CD4-positive, alpha-beta T cell (primary cell): ENCODE measurements at regions not wholly inside any gene's neighbourhood (a gene's known extent, or its start where the extent isn't known, plus 50 kb on each side); places are given as distances from the start of the nearest gene placed in this dataset.

Experiments used
- ATAC-seq: fragments of 200-7000 bp; cut with Tn5 transposase; one replicate; pipeline ENCODE4 v1.10.0; 2022; ENCODE audit warnings: mild to moderate bottlenecking; ENCODE audit not compliant: poor library complexity
- CTCF ChIA-PET: fragments of 350-600 bp; sonication (Branson Sonifier 250); formaldehyde crosslinking; loops from one replicate; lab custom pipeline; 2021; ENCODE audit warnings: antibody characterized with exemption, inconsistent platforms; lab: Charles Lee
- POLR2A ChIA-PET: fragments of 350-600 bp; sonication (Branson Sonifier 250); formaldehyde crosslinking; loops from one replicate; lab custom pipeline; 2021; ENCODE audit warnings: antibody characterized with exemption, inconsistent platforms; lab: Charles Lee
- DNase-seq, 14 experiments: peaks; one replicate each; pipeline ENCODE4 v3.0.0-alpha.2; 2013 to 2020; ENCODE audit warnings: mixed read lengths in 2 of 14
- H3K27ac ChIP-seq, 2 donors: one replicate each; pipeline versions ENCODE4 v1.5.1 to v1.7.0; 2013; ENCODE audit warnings: low read length in 2 of 2, low read depth in 1 of 2, mild to moderate bottlenecking in 1 of 2
- H3K27me3 ChIP-seq, 2 experiments: 1 replicate in 1 of 2; 2 replicates in 1 of 2; pipeline versions ENCODE4 v1.6.1 to v1.7.0; 2013; ENCODE audit warnings: low read length in 2 of 2, control low read depth in 1 of 2, mild to moderate bottlenecking in 1 of 2, moderate library complexity in 1 of 2; ENCODE audit not compliant: insufficient read depth in 2 of 2, control insufficient read depth in 1 of 2
- H3K36me3 ChIP-seq: one replicate; pipeline ENCODE4 v1.6.1; 2013; ENCODE audit warnings: low read length, control low read depth; ENCODE audit not compliant: insufficient read depth
- H3K4me1 ChIP-seq: one replicate; pipeline ENCODE4 v1.6.1; 2013; ENCODE audit warnings: low read length, control low read depth; ENCODE audit not compliant: insufficient read depth
- H3K4me3 ChIP-seq: one replicate; pipeline ENCODE4 v1.5.1; 2013; ENCODE audit warnings: mild to moderate bottlenecking, low read length, moderate library complexity
- H3K9me3 ChIP-seq, 2 experiments: 1 replicate in 1 of 2; 2 replicates in 1 of 2; pipeline versions ENCODE4 v1.6.1 to v1.7.0; 2013; ENCODE audit warnings: low read length in 2 of 2, mild to moderate bottlenecking in 2 of 2, control low read depth in 1 of 2, moderate library complexity in 1 of 2; ENCODE audit not compliant: control insufficient read depth in 1 of 2, insufficient read depth in 1 of 2
- H3K27ac Mint-ChIP-seq: one replicate; pipeline ENCODE4 v1.8.0; 2020; ENCODE audit warnings: mixed read lengths
- H3K27me3 Mint-ChIP-seq: one replicate; pipeline ENCODE4 v1.8.0; 2021; ENCODE audit warnings: mixed read lengths
- H3K36me3 Mint-ChIP-seq: one replicate; pipeline ENCODE4 v1.8.0; 2021; ENCODE audit warnings: low read depth, mixed read lengths
- H3K4me1 Mint-ChIP-seq: one replicate; pipeline ENCODE4 v1.8.0; 2021; ENCODE audit warnings: low read depth, mixed read lengths
- H3K4me3 Mint-ChIP-seq: one replicate; pipeline ENCODE4 v1.8.0; 2020; ENCODE audit warnings: mild to moderate bottlenecking, mixed read lengths
- H3K9me3 Mint-ChIP-seq: one replicate; pipeline ENCODE4 v1.8.0; 2020; ENCODE audit warnings: mixed read lengths
- CTCF ChIP-seq: fragments of 200-600 bp; IDR thresholded peaks from one replicate; pipeline ENCODE4 v1.8.0; 2022; ENCODE audit warnings: antibody characterized with exemption, mild to moderate bottlenecking
- intact Hi-C, 2 experiments: fragments of 100-400 bp; cut with DNase I in 1 of 2; cut with micrococcal nuclease in 1 of 2; formaldehyde crosslinking; loops; one replicate each; pipeline versions ENCODE4 v1.15.1 to v1.9.0; 2023 to 2025; cut with DNase I, micrococcal nuclease

GRCh38 chr15:31752905-31753304 lies 277.4 kb upstream of the CHRNA7 start:
- peaks cover 26% of the 10 kb centered on the region for H3K27me3 Mint-ChIP-seq
- intact Hi-C loops: no loop called here
- TF ChIP-seq CTCF: no peak
- DNase-seq (no peak), ATAC-seq (no peak)
- CTCF ChIA-PET: no interaction called here
- no peak overlapping the region for H3K27ac Mint-ChIP-seq
- peaks cover 3% of the 10 kb centered on the region for H3K9me3 Mint-ChIP-seq
- POLR2A ChIA-PET: no interaction called here
- no peaks in the 10 kb centered on the region for H3K36me3 Mint-ChIP-seq
- Histone ChIP-seq H3K4me1 (no peaks in the 10 kb centered on the region), H3K4me3 (no peak overlapping the region), H3K27ac (no peak overlapping the region), H3K27me3 (no peaks in the 10 kb centered on the region), H3K36me3 (no peaks in the 10 kb centered on the region), H3K9me3 (peaks cover 0 to 8% of the 10 kb centered on the region in 2 experiments)
- no peak overlapping the region for H3K4me3 Mint-ChIP-seq
- no peaks in the 10 kb centered on the region for H3K4me1 Mint-ChIP-seq

- CTCF ChIA-PET: no interaction called here
- POLR2A ChIA-PET: no interaction called here
- Histone ChIP-seq H3K4me3 (no peak overlapping the region), H3K27ac (no peak overlapping the region), H3K9me3 (peaks cover 0 to 8% of the 10 kb centered on the region in 2 experiments), H3K4me1 (no peaks in the 10 kb centered on the region), H3K36me3 (no peaks in the 10 kb centered on the region), H3K27me3 (no peaks in the 10 kb centered on the region)
- H3K36me3 Mint-ChIP-seq: no peaks in the 10 kb centered on the region
- H3K9me3 Mint-ChIP-seq: no peaks in the 10 kb centered on the region
- peaks cover 39% of the 10 kb centered on the region for H3K27me3 Mint-ChIP-seq
- no peak overlapping the region for H3K27ac Mint-ChIP-seq
- H3K4me3 Mint-ChIP-seq: no peak overlapping the region
- intact Hi-C loops: no loop called here
- TF ChIP-seq CTCF: no peak
- ATAC-seq (no peak), DNase-seq (no peak)
- no peaks in the 10 kb centered on the region for H3K4me1 Mint-ChIP-seq
Observed at GRCh38 chr15:31758126-31758525, 272.2 kb upstream of the CHRNA7 start.

GRCh38 chr15:31768055-31768454 lies 262.3 kb upstream of the CHRNA7 start:
- Histone ChIP-seq H3K4me1 (no peaks in the 10 kb centered on the region), H3K27me3 (peaks cover 4% of the 10 kb centered on the region in 2 experiments), H3K4me3 (no peak overlapping the region), H3K27ac (no peak overlapping the region), H3K36me3 (no peaks in the 10 kb centered on the region), H3K9me3 (peaks cover 0 to 5% of the 10 kb centered on the region in 2 experiments)
- H3K27me3 Mint-ChIP-seq: peaks cover 15% of the 10 kb centered on the region
- no peak for TF ChIP-seq CTCF
- intact Hi-C loops: no loop called here
- H3K4me3 Mint-ChIP-seq: no peak overlapping the region
- POLR2A ChIA-PET: no interaction called here
- no peak for DNase-seq
- H3K9me3 Mint-ChIP-seq: no peaks in the 10 kb centered on the region
- H3K36me3 Mint-ChIP-seq: no peaks in the 10 kb centered on the region
- no peak overlapping the region for H3K27ac Mint-ChIP-seq
- CTCF ChIA-PET: no interaction called here
- ATAC-seq: no peak
- no peaks in the 10 kb centered on the region for H3K4me1 Mint-ChIP-seq
